HL-60 (cell line): ENCODE measurements at regions not wholly inside any gene's neighbourhood (a gene's known extent, or its start where the extent isn't known, plus 50 kb on each side); places are given as distances from the start of the nearest gene placed in this dataset.

Experiments
- DNase-seq, 2 experiments: peaks; one replicate each; pipeline ENCODE4 v3.0.0-alpha.2; 2010 to 2020; ENCODE audit warnings: low read depth in 1 of 2, low spot score in 1 of 2
- H3K27ac ChIP-seq: fragments of 250-450 bp; sonication (Bioruptor Pico); replicated peaks from 2 replicates; pipeline ENCODE4 v1.5.1; 2020; ENCODE audit warnings: mild to moderate bottlenecking, moderate library complexity
- H3K27me3 ChIP-seq: fragments of 250-450 bp; sonication (Bioruptor Pico); 2 replicates; pipeline ENCODE4 v1.5.1; 2021; ENCODE audit warnings: mild to moderate bottlenecking, moderate library complexity; ENCODE audit not compliant: insufficient read depth, poor library complexity, severe bottlenecking
- H3K4me3 ChIP-seq: replicated peaks from 2 replicates; pipeline ENCODE4 v1.5.1; 2011; ENCODE audit warnings: mild to moderate bottlenecking, control low read depth, low read length; ENCODE audit not compliant: insufficient read depth
- GABPA ChIP-seq: IDR thresholded peaks from 2 replicates; pipeline ENCODE4 v1.6.1; 2012; ENCODE audit warnings: low read depth
- POLR2AphosphoS5 ChIP-seq: IDR thresholded peaks from 2 replicates; pipeline ENCODE4 v1.6.1; 2012; ENCODE audit warnings: low read depth
- SPI1 ChIP-seq: IDR thresholded peaks from 2 replicates; pipeline ENCODE4 v1.6.1; 2012; ENCODE audit warnings: low read depth, mild to moderate bottlenecking, borderline replicate concordance
- TF ChIP-seq, protein P1 (sequence below): IDR thresholded peaks from 2 replicates; pipeline ENCODE4 v1.6.1; 2012; ENCODE audit warnings: low read depth; ENCODE audit not compliant: insufficient replicate concordance
- TF ChIP-seq, protein P2 (sequence below): IDR thresholded peaks from one replicate; pipeline ENCODE4 v1.5.1; 2011; ENCODE audit warnings: low read length, control low read depth, inconsistent platforms; ENCODE audit not compliant: insufficient read depth

DNA sequence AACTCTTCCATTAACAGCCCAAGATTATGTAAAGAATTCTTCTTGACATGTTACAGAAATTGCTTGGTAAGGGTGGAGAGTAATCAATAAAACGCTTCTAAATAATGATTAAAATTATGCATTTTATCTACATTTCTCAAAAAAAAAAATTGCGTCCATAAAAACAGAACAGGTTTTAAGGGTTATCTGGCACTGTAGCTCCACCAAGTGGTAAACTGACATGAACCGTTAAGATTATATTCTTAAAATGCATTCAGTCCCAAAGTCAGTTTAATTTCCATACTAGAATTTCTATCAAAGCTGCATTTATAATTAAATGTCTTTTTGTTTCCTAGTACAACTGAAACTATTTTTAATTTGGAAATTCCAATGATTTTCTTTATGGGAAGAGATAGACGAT is 214.0 kb upstream of the UGT8 start:
- Histone ChIP-seq H3K27ac (no peak overlapping the region), H3K27me3 (no peaks in the 10 kb centered on the region), H3K4me3 (no peak overlapping the region)
- DNase-seq = no peak
- no peak for TF ChIP-seq POLR2AphosphoS5
- TF ChIP-seq SPI1 = no peak
- TF ChIP-seq, protein P1, sequence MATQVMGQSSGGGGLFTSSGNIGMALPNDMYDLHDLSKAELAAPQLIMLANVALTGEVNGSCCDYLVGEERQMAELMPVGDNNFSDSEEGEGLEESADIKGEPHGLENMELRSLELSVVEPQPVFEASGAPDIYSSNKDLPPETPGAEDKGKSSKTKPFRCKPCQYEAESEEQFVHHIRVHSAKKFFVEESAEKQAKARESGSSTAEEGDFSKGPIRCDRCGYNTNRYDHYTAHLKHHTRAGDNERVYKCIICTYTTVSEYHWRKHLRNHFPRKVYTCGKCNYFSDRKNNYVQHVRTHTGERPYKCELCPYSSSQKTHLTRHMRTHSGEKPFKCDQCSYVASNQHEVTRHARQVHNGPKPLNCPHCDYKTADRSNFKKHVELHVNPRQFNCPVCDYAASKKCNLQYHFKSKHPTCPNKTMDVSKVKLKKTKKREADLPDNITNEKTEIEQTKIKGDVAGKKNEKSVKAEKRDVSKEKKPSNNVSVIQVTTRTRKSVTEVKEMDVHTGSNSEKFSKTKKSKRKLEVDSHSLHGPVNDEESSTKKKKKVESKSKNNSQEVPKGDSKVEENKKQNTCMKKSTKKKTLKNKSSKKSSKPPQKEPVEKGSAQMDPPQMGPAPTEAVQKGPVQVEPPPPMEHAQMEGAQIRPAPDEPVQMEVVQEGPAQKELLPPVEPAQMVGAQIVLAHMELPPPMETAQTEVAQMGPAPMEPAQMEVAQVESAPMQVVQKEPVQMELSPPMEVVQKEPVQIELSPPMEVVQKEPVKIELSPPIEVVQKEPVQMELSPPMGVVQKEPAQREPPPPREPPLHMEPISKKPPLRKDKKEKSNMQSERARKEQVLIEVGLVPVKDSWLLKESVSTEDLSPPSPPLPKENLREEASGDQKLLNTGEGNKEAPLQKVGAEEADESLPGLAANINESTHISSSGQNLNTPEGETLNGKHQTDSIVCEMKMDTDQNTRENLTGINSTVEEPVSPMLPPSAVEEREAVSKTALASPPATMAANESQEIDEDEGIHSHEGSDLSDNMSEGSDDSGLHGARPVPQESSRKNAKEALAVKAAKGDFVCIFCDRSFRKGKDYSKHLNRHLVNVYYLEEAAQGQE = no peak
- no peak for TF ChIP-seq GABPA
- TF ChIP-seq, protein P2, sequence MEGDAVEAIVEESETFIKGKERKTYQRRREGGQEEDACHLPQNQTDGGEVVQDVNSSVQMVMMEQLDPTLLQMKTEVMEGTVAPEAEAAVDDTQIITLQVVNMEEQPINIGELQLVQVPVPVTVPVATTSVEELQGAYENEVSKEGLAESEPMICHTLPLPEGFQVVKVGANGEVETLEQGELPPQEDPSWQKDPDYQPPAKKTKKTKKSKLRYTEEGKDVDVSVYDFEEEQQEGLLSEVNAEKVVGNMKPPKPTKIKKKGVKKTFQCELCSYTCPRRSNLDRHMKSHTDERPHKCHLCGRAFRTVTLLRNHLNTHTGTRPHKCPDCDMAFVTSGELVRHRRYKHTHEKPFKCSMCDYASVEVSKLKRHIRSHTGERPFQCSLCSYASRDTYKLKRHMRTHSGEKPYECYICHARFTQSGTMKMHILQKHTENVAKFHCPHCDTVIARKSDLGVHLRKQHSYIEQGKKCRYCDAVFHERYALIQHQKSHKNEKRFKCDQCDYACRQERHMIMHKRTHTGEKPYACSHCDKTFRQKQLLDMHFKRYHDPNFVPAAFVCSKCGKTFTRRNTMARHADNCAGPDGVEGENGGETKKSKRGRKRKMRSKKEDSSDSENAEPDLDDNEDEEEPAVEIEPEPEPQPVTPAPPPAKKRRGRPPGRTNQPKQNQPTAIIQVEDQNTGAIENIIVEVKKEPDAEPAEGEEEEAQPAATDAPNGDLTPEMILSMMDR = no peak

DNA sequence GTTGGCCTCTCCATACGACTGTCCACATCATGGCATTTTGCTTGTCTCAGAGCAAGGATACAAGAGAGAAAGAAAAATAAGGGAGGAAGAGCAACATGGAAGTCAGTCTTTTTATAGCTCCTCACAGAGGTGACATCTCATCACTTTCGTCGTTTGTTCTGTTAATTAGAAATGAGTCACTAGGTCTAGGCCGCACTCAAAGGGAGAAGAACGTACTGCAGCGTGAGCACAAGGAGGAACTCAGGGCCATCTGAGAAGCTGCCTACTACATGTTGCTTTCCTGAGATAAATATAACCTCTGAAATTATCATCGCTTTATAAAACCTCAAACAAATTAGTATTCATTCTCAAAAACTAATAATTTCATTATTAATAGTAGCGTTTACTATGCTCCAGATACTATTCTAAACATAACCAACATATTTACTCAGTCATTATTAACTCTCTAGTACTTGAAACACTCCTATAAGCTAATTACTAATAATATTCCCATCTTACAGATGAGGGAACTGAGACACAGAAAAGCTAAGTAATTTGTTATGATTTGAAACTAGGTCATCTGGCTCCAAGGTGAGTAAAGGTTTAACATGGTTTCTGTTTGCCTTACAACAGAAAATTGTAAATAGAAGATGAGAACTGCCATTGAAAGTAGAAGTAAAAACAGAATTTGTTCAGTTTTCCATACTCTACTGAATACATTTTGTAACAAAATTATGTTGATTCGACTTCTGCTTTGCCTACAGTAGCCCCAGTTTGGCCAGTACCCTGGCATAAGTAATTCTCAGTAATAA is 213.2 kb upstream of the UGT8 start:
- TF ChIP-seq GABPA = no peak
- TF ChIP-seq, protein P1 = no peak
- TF ChIP-seq, protein P2 = no peak
- no peak for TF ChIP-seq POLR2AphosphoS5
- TF ChIP-seq SPI1 = no peak
- no peak overlapping the region for H3K27ac ChIP-seq
- no peaks in the 10 kb centered on the region for H3K27me3 ChIP-seq
- H3K4me3 ChIP-seq = no peak overlapping the region
- no peak for DNase-seq

DNA sequence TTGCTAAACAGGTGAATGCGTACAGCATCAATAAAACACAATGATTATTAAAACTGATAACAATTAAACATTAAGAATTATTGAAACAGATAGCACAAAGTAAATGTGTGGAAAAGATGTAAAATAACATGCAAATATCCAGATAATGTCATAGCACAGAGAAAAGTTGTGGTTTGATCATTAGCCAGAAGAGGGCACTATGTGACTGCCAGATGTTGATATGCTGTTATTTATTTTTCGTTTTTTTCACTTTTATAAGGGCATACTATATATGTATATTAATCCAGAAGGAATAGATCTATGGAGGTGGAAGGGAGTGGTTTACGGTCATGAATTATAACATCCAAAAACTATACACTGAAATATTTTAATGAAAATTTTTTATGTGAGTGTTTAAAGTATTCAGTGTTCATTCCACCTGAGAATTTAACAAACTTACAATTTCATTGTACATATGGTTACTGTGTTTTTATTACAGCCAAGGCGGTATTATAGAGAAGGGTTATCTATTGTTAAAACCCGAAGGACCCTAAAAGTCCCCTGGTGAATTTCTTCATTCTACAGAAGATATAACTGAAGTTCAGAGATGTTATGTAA is 211.9 kb upstream of the UGT8 start:
- no peak for TF ChIP-seq SPI1
- TF ChIP-seq, protein P2 = peak; percentile 15
- DNase-seq = no peak
- Histone ChIP-seq H3K4me3 (no peak overlapping the region), H3K27ac (no peak overlapping the region), H3K27me3 (no peaks in the 10 kb centered on the region)
